ENCODE measurements at regions not wholly inside any gene's neighbourhood (a gene's known extent, or its start where the extent isn't known, plus 50 kb on each side); places are given as distances from the start of the nearest gene placed in this dataset.

GRCh38 chr13:37226971-37227370 lies 121.5 kb upstream of the CSNK1A1L start:
- no peaks in the 10 kb centered on the region for H3F3A ChIP-seq (ENCODE audit: insufficient read depth, low read length)
- no peaks in the 10 kb centered on the region for H3K9me2 ChIP-seq (replicated peaks; ENCODE audit: insufficient read depth, low read length)
- no peak overlapping the region for H3K9ac ChIP-seq (ENCODE audit: low read length)
- no peak overlapping the region for H3K27ac ChIP-seq (ENCODE audit: low read length)
- H2AFZ ChIP-seq (ENCODE audit: low read length) = no peak overlapping the region
- no peaks in the 10 kb centered on the region for H3K36me3 ChIP-seq (replicated peaks; ENCODE audit: insufficient read depth, low read length)
- no peak overlapping the region for H3K4me2 ChIP-seq (ENCODE audit: low read depth, low read length)
- H3K4me3 ChIP-seq (ENCODE audit: low read length) = no peak overlapping the region
- H3K9me3 ChIP-seq (replicated peaks; ENCODE audit: insufficient read depth, low read length) = no peaks in the 10 kb centered on the region
- H3K79me2 ChIP-seq (ENCODE audit: low read length) = no peaks in the 10 kb centered on the region
- H4K20me1 ChIP-seq (ENCODE audit: insufficient read depth, low read length) = no peaks in the 10 kb centered on the region
- no peak for DNase-seq
- TF ChIP-seq EZH2phosphoT487 (IDR thresholded peaks at IDR 0.05; ENCODE audit: low read length) = no peak
- no peak for TF ChIP-seq EZH2 (optimal IDR thresholded peaks at IDR 0.05; ENCODE audit: low read depth, low read length)
- no peak for TF ChIP-seq CTCF (IDR thresholded peaks at IDR 0.05; ENCODE audit: low read length)
- no peaks in the 10 kb centered on the region for H3K27me3 ChIP-seq (replicated peaks; ENCODE audit: insufficient read depth, low read length)
- no peaks in the 10 kb centered on the region for H3K4me1 ChIP-seq (ENCODE audit: low read length)

GRCh38 chr13:37225414-37226070 lies 120.1 kb upstream of the CSNK1A1L start:
- no peak overlapping the region for H2AFZ ChIP-seq (ENCODE audit: low read length)
- no peak overlapping the region for H3K4me3 ChIP-seq (ENCODE audit: low read length)
- no peaks in the 10 kb centered on the region for H3K79me2 ChIP-seq (ENCODE audit: low read length)
- no peaks in the 10 kb centered on the region for H4K20me1 ChIP-seq (ENCODE audit: insufficient read depth, low read length)
- H3K27me3 ChIP-seq (replicated peaks; ENCODE audit: insufficient read depth, low read length) = no peaks in the 10 kb centered on the region
- no peaks in the 10 kb centered on the region for H3K4me1 ChIP-seq (ENCODE audit: low read length)
- H3K27ac ChIP-seq (ENCODE audit: low read length) = no peak overlapping the region
- no peak for DNase-seq
- no peaks in the 10 kb centered on the region for H3K36me3 ChIP-seq (replicated peaks; ENCODE audit: insufficient read depth, low read length)
- no peaks in the 10 kb centered on the region for H3K9me2 ChIP-seq (replicated peaks; ENCODE audit: insufficient read depth, low read length)
- no peaks in the 10 kb centered on the region for H3F3A ChIP-seq (ENCODE audit: insufficient read depth, low read length)
- H3K4me2 ChIP-seq (ENCODE audit: low read depth, low read length) = no peak overlapping the region
- no peak overlapping the region for H3K9ac ChIP-seq (ENCODE audit: low read length)
- TF ChIP-seq CTCF (IDR thresholded peaks at IDR 0.05; ENCODE audit: low read length) (no peak), EZH2 (optimal IDR thresholded peaks at IDR 0.05; ENCODE audit: low read depth, low read length) (no peak), EZH2phosphoT487 (IDR thresholded peaks at IDR 0.05; ENCODE audit: low read length) (no peak)
- no peaks in the 10 kb centered on the region for H3K9me3 ChIP-seq (replicated peaks; ENCODE audit: insufficient read depth, low read length)

- H3K9me2 ChIP-seq (replicated peaks; ENCODE audit: insufficient read depth, low read length) = no peaks in the 10 kb centered on the region
- no peaks in the 10 kb centered on the region for H3K36me3 ChIP-seq (replicated peaks; ENCODE audit: insufficient read depth, low read length)
- H3K27ac ChIP-seq (ENCODE audit: low read length) = no peak overlapping the region
These were observed 110.9 kb upstream of the CSNK1A1L start for GRCh38 chr13:37216331-37216730.

More at GRCh38 chr13:37216331-37216730, 110.9 kb upstream of the CSNK1A1L start:
- Histone ChIP-seq H2AFZ (ENCODE audit: low read length) (no peak overlapping the region), H3K4me1 (ENCODE audit: low read length) (no peaks in the 10 kb centered on the region), H3K9me3 (replicated peaks; ENCODE audit: insufficient read depth, low read length) (no peaks in the 10 kb centered on the region), H3K79me2 (ENCODE audit: low read length) (no peaks in the 10 kb centered on the region), H3F3A (ENCODE audit: insufficient read depth, low read length) (no peaks in the 10 kb centered on the region), H4K20me1 (ENCODE audit: insufficient read depth, low read length) (no peaks in the 10 kb centered on the region), H3K9ac (ENCODE audit: low read length) (no peak overlapping the region), H3K4me3 (ENCODE audit: low read length) (no peak overlapping the region), H3K4me2 (ENCODE audit: low read depth, low read length) (no peak overlapping the region), H3K27me3 (replicated peaks; ENCODE audit: insufficient read depth, low read length) (no peaks in the 10 kb centered on the region)
- DNase-seq = no peak
- TF ChIP-seq EZH2 (optimal IDR thresholded peaks at IDR 0.05; ENCODE audit: low read depth, low read length) (no peak), CTCF (IDR thresholded peaks at IDR 0.05; ENCODE audit: low read length) (no peak), EZH2phosphoT487 (IDR thresholded peaks at IDR 0.05; ENCODE audit: low read length) (no peak)
